CD4-positive, alpha-beta T cell treated with Interleukin-6 for 4 hours (primary cell): ENCODE measurements at regions not wholly inside any gene's neighbourhood (a gene's known extent, or its start where the extent isn't known, plus 50 kb on each side); places are given as distances from the start of the nearest gene placed in this dataset.

Source experiments
- DNase-seq: peaks from one replicate; pipeline ENCODE4 v3.0.0-alpha.2; 2020; ENCODE audit warnings: mixed read lengths

- DNase-seq: no peak
Measured at GRCh38 chr1:87935130-87935529, 606.5 kb downstream of the LMO4 start.

GRCh38 chr1:87937831-87938395 is 609.2 kb downstream of the LMO4 start:
- DNase-seq: no peak

GRCh38 chr1:87938631-87939030 is 610.0 kb downstream of the LMO4 start:
- no peak for DNase-seq

- DNase-seq: no peak
Measured at GRCh38 chr1:87939444-87939843, 610.8 kb downstream of the LMO4 start.

GRCh38 chr1:87940421-87940820 is 611.7 kb downstream of the LMO4 start:
- no peak for DNase-seq

GRCh38 chr1:87941337-87941946 is 612.8 kb downstream of the LMO4 start:
- no peak for DNase-seq

- no peak for DNase-seq
Measured at GRCh38 chr1:87942165-87942564, 613.5 kb downstream of the LMO4 start.

- no peak for DNase-seq
Measured at GRCh38 chr1:87949711-87950110, 621.0 kb downstream of the LMO4 start.

- DNase-seq: no peak
Measured at GRCh38 chr1:87950369-87950768, 621.7 kb downstream of the LMO4 start.

- no peak for DNase-seq
Measured at GRCh38 chr1:87951409-87951808, 622.7 kb downstream of the LMO4 start.

GRCh38 chr1:87951852-87952251 is 623.2 kb downstream of the LMO4 start:
- no peak for DNase-seq

GRCh38 chr1:87953121-87953520 is 624.4 kb downstream of the LMO4 start:
- DNase-seq: no peak

- peak; percentile 59 for DNase-seq
Measured at GRCh38 chr1:87953732-87954344, 625.2 kb downstream of the LMO4 start.

- DNase-seq: no peak
Measured at GRCh38 chr1:87955038-87955437, 626.4 kb downstream of the LMO4 start.

- no peak for DNase-seq
Measured at GRCh38 chr1:87956072-87956471, 627.4 kb downstream of the LMO4 start.

- no peak for DNase-seq
Measured at GRCh38 chr1:87956750-87957149, 628.1 kb downstream of the LMO4 start.

- DNase-seq: no peak
Measured at GRCh38 chr1:87957331-87957730, 628.7 kb downstream of the LMO4 start.

- DNase-seq: no peak
Measured at GRCh38 chr1:87958201-87958600, 629.5 kb downstream of the LMO4 start.

- no peak for DNase-seq
Measured at GRCh38 chr1:87958716-87959115, 630.0 kb downstream of the LMO4 start.

GRCh38 chr1:87959236-87959635 is 630.6 kb downstream of the LMO4 start:
- no peak for DNase-seq

- no peak for DNase-seq
Measured at GRCh38 chr1:87961992-87962391, 633.3 kb downstream of the LMO4 start.

GRCh38 chr1:87963556-87963955 is 634.9 kb downstream of the LMO4 start:
- no peak for DNase-seq

- no peak for DNase-seq
Measured at GRCh38 chr1:87965193-87965592, 636.5 kb downstream of the LMO4 start.

- DNase-seq: no peak
Measured at GRCh38 chr1:87968197-87968955, 639.7 kb downstream of the LMO4 start.
